Brain microvascular endothelial cell (primary cell): ENCODE measurements at regions not wholly inside any gene's neighbourhood (a gene's known extent, or its start where the extent isn't known, plus 50 kb on each side); places are given as distances from the start of the nearest gene placed in this dataset.

ENCODE experiments used
- DNase-seq: peaks from one replicate; pipeline ENCODE4 v3.0.0-alpha.2; 2020
- H3K27ac ChIP-seq: fragments of 250-450 bp; sonication (Bioruptor Pico); 2 replicates; pipeline ENCODE4 v1.5.1; 2020; ENCODE audit warnings: mild to moderate bottlenecking, moderate library complexity
- H3K27me3 ChIP-seq: fragments of 250-450 bp; sonication (Bioruptor Pico); replicated peaks from 2 replicates; pipeline ENCODE4 v1.5.1; 2020; ENCODE audit warnings: mild to moderate bottlenecking
- H3K36me3 ChIP-seq: fragments of 250-450 bp; sonication (Bioruptor Pico); replicated peaks from 2 replicates; pipeline ENCODE4 v1.5.1; 2020; ENCODE audit warnings: mild to moderate bottlenecking
- H3K4me3 ChIP-seq: 2 replicates; pipeline ENCODE4 v1.5.1; 2011; ENCODE audit warnings: low read depth, mild to moderate bottlenecking, control low read depth, low read length, moderate library complexity
- in situ Hi-C: cut with HindIII; loops from 2 replicates; pipeline ENCODE4 v1.10.0; 2017; ENCODE audit warnings: low sequenced_read_pairs, low pct_ligation_motif_present
- TF ChIP-seq, protein P1 (sequence below): IDR thresholded peaks from 2 replicates; pipeline ENCODE4 v1.5.1; 2011; ENCODE audit warnings: low read depth, mild to moderate bottlenecking, moderate library complexity, low read length, control low read depth, inconsistent platforms; ENCODE audit errors: missing control alignments

DNA sequence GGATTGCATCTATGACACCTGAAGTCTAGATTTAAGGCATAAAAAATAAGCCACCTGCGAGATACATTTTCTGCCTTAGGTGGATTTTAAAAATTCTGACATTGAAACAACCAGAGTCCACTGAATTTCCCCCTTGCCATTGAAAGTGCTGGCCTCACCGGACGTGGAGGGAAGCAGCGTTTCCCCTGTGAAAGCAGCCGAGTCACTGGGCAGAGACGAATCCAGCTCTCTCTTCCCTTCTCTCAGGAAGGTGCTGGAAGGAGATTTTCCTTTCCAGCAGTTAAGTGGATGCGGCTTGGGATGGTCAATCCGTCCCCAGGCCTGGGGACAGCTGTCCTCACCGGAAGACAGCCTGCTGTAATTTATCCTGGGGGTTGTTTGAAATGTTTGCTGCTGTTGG is 270.9 kb upstream of the FOXF1 start:
- TF ChIP-seq, protein P1, sequence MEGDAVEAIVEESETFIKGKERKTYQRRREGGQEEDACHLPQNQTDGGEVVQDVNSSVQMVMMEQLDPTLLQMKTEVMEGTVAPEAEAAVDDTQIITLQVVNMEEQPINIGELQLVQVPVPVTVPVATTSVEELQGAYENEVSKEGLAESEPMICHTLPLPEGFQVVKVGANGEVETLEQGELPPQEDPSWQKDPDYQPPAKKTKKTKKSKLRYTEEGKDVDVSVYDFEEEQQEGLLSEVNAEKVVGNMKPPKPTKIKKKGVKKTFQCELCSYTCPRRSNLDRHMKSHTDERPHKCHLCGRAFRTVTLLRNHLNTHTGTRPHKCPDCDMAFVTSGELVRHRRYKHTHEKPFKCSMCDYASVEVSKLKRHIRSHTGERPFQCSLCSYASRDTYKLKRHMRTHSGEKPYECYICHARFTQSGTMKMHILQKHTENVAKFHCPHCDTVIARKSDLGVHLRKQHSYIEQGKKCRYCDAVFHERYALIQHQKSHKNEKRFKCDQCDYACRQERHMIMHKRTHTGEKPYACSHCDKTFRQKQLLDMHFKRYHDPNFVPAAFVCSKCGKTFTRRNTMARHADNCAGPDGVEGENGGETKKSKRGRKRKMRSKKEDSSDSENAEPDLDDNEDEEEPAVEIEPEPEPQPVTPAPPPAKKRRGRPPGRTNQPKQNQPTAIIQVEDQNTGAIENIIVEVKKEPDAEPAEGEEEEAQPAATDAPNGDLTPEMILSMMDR, result no peak
- Histone ChIP-seq H3K27ac (no peak overlapping the region), H3K4me3 (no peak overlapping the region), H3K27me3 (peaks cover 32% of the 10 kb centered on the region), H3K36me3 (no peaks in the 10 kb centered on the region)
- in situ Hi-C loops, result no loop called here
- no peak for DNase-seq

DNA sequence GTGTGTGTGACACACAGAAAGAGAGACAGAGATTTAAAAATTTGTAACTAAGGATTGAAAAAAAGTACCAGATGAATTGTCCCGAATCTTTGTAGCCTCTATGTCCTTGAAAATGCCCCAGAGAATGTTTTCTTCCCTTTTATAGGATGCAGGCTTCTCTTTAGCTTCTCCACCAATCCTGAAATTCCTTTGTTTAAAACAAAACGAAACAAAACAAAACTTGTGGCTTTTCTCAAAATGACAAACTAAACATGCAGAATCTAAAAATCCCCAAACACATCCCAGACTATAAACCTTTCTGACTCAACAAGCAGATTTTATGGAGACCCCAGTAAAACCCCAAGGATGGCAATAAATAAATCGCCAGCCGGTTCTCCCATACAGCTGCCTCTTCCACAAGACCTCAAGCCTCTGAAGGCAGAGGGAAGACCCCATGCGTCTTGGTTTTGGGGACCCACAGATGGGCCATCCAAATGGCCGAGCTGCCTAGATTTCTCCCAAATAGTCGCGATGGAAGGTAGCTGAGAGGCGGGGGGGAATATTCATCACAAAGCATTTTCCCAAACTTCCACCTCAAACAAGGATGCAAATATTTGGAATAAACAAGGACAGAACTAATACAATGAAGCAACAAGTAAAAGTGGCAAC is 269.5 kb upstream of the FOXF1 start:
- no peak overlapping the region for H3K4me3 ChIP-seq
- in situ Hi-C loops, result no loop called here
- no peak for DNase-seq
- no peak overlapping the region for H3K27ac ChIP-seq
- no peaks in the 10 kb centered on the region for H3K36me3 ChIP-seq
- H3K27me3 ChIP-seq, result peaks cover 32% of the 10 kb centered on the region
- TF ChIP-seq, protein P1, result no peak

DNA sequence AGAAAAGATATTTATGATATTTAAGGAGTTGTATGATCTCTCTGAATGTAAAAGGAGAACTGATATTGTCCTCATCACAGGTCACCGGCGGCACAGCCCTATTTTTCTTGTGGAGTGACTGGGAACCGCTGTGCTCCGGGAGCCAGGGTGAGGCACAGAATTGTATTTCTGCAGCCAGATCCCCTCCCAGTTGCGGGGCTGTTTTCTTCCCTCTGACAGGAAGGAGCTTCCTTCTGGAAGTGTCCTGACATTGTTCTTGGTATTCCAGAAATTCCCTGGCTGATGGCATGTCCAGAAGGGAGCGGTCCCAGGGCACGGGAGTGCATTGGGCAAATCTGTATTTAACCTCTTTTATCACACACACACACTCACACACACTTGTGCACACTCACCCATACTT is 268.6 kb upstream of the FOXF1 start:
- DNase-seq, result no peak
- Histone ChIP-seq H3K36me3 (no peaks in the 10 kb centered on the region), H3K27ac (no peak overlapping the region), H3K27me3 (peaks cover 32% of the 10 kb centered on the region), H3K4me3 (no peak overlapping the region)
- TF ChIP-seq, protein P1, result no peak
- in situ Hi-C loops, result no loop called here

DNA sequence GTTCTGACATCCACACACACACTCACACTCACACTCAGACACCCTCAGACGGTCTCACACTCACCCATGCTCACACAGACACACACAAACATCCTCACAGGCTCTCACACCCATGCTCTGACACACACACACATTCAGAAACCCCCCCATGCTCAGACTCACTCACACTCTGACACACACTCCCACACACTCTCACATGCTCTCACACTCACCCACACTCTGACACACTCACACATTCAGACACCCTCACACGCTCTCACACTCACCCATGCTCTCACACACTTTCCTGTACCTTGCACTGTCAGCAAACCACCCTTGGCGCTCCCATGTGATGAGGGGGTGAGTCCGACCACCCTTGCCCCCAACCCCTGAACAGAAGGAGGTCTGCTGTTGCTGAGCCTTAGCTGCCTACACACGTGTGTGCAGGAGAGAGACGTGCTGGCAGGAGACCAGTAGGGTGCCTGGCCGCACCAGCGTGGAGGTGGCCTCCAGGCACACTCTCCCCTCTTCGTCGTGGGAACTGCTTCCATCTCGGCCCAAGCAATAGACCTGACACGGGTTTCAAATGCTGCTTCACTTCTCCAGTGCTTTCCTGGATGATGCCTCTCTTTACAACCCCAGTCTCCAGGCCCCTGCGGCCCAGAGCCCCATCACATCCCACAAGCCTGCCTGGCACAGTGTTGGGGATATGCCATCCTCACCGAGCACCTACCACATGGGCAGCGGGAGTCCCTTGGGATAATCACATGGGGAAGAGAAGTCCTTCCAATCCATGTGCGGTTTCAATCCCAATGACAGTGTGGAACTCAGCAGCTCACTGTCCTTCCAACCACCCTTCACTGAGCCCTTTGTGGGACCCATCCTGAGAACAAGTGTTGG is 267.8 kb upstream of the FOXF1 start:
- DNase-seq, result no peak
- Histone ChIP-seq H3K27ac (no peak overlapping the region), H3K4me3 (no peak overlapping the region), H3K27me3 (peaks cover 32% of the 10 kb centered on the region), H3K36me3 (no peaks in the 10 kb centered on the region)
- in situ Hi-C loops, result no loop called here
- TF ChIP-seq, protein P1, result no peak

DNA sequence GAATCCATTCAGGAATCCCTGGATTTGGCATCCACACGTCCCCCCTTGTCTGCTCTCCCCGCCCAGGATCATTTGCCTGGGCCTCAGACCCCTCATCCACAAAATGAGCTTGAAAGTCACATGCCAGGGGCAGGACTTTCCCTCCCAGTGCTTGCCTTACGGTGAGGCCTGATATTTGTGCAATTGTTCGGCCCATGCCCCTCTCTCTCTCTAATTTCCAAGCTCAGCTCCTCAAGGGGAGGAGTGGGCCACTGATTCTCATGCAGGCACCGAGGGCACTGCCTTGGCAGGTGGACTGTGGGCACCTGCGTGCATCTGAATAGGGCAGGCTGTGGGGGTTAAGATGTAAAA is 267.2 kb upstream of the FOXF1 start:
- peaks cover 32% of the 10 kb centered on the region for H3K27me3 ChIP-seq
- H3K4me3 ChIP-seq, result no peak overlapping the region
- no peak overlapping the region for H3K27ac ChIP-seq
- no peak for DNase-seq
- in situ Hi-C loops, result no loop called here
- TF ChIP-seq, protein P1, result no peak
- H3K36me3 ChIP-seq, result no peaks in the 10 kb centered on the region
